Calu3 (cell line): ENCODE measurements at regions not wholly inside any gene's neighbourhood (a gene's known extent, or its start where the extent isn't known, plus 50 kb on each side); places are given as distances from the start of the nearest gene placed in this dataset.

ENCODE experiments used
- BruUV-seq: library from RNA; stranded (reverse); fragments of 400-500 nt; replicated peaks from 2 replicates; lab custom pipeline; 2021; lab: Mats Ljungman, UMichigan
- CTCF ChIA-PET: fragments of 300-600 bp; sonication (Branson Sonifier 250); formaldehyde crosslinking; loops from one replicate; lab custom pipeline; 2022; ENCODE audit warnings: antibody characterized with exemption; lab: Charles Lee
- DNase-seq: peaks from one replicate; pipeline ENCODE4 v3.0.0; 2022
- H3K27ac Mint-ChIP-seq: one replicate; pipeline ENCODE4 v1.8.0; 2022; ENCODE audit warnings: mixed read lengths; ENCODE audit not compliant: unreplicated experiment
- H3K27me3 Mint-ChIP-seq: one replicate; pipeline ENCODE4 v1.8.0; 2022; ENCODE audit warnings: mixed read lengths; ENCODE audit not compliant: unreplicated experiment
- H3K36me3 Mint-ChIP-seq: one replicate; pipeline ENCODE4 v1.8.0; 2022; ENCODE audit warnings: mild to moderate bottlenecking, moderate library complexity, mixed read lengths; ENCODE audit not compliant: insufficient read depth, unreplicated experiment
- H3K4me1 Mint-ChIP-seq: one replicate; pipeline ENCODE4 v1.8.0; 2022; ENCODE audit warnings: mild to moderate bottlenecking, low read depth, mixed read lengths; ENCODE audit not compliant: unreplicated experiment
- H3K4me3 Mint-ChIP-seq: one replicate; pipeline ENCODE4 v1.8.0; 2022; ENCODE audit warnings: mild to moderate bottlenecking, low read depth, moderate library complexity, mixed read lengths; ENCODE audit not compliant: unreplicated experiment
- H3K9me3 Mint-ChIP-seq: one replicate; pipeline ENCODE4 v1.8.0; 2022; ENCODE audit warnings: low read depth, mixed read lengths; ENCODE audit not compliant: unreplicated experiment
- intact Hi-C: fragments of 100-400 bp; cut with micrococcal nuclease; formaldehyde crosslinking; loops from one replicate; pipeline ENCODE4 v1.10.0; 2022; ENCODE audit not compliant: unreplicated experiment
- TF ChIP-seq, protein P1 (sequence below): fragments of 200-600 bp; IDR thresholded peaks from one replicate; pipeline ENCODE4 v1.8.0; 2022; ENCODE audit warnings: antibody characterized with exemption; ENCODE audit not compliant: unreplicated experiment

- CTCF ChIA-PET, result no interaction called here
- no peak overlapping the region for H3K4me3 Mint-ChIP-seq
Measured at GRCh38 chr6:154885214-154885613, 109.9 kb upstream of the TIAM2 start.

GRCh38 chr6:154886016-154886415 is 109.1 kb upstream of the TIAM2 start:
- H3K36me3 Mint-ChIP-seq, result peaks cover 5% of the 10 kb centered on the region
- no TSS peak for BruUV-seq
- no peaks in the 10 kb centered on the region for H3K9me3 Mint-ChIP-seq
- intact Hi-C loops, result no loop called here
- TF ChIP-seq, protein P1, sequence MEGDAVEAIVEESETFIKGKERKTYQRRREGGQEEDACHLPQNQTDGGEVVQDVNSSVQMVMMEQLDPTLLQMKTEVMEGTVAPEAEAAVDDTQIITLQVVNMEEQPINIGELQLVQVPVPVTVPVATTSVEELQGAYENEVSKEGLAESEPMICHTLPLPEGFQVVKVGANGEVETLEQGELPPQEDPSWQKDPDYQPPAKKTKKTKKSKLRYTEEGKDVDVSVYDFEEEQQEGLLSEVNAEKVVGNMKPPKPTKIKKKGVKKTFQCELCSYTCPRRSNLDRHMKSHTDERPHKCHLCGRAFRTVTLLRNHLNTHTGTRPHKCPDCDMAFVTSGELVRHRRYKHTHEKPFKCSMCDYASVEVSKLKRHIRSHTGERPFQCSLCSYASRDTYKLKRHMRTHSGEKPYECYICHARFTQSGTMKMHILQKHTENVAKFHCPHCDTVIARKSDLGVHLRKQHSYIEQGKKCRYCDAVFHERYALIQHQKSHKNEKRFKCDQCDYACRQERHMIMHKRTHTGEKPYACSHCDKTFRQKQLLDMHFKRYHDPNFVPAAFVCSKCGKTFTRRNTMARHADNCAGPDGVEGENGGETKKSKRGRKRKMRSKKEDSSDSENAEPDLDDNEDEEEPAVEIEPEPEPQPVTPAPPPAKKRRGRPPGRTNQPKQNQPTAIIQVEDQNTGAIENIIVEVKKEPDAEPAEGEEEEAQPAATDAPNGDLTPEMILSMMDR, result no peak
- no peak for DNase-seq
- no peaks in the 10 kb centered on the region for H3K4me1 Mint-ChIP-seq
- no peaks in the 10 kb centered on the region for H3K27me3 Mint-ChIP-seq
- no peak overlapping the region for H3K27ac Mint-ChIP-seq
- CTCF ChIA-PET, result no interaction called here
- H3K4me3 Mint-ChIP-seq, result no peak overlapping the region

More at GRCh38 chr6:154885214-154885613, 109.9 kb upstream of the TIAM2 start:
- H3K27me3 Mint-ChIP-seq, result no peaks in the 10 kb centered on the region
- peaks cover 5% of the 10 kb centered on the region for H3K36me3 Mint-ChIP-seq
- no peak overlapping the region for H3K27ac Mint-ChIP-seq
- no peak for DNase-seq
- no TSS peak for BruUV-seq
- TF ChIP-seq, protein P1, result no peak
- no peaks in the 10 kb centered on the region for H3K9me3 Mint-ChIP-seq
- intact Hi-C loops, result no loop called here
- H3K4me1 Mint-ChIP-seq, result no peaks in the 10 kb centered on the region

DNA sequence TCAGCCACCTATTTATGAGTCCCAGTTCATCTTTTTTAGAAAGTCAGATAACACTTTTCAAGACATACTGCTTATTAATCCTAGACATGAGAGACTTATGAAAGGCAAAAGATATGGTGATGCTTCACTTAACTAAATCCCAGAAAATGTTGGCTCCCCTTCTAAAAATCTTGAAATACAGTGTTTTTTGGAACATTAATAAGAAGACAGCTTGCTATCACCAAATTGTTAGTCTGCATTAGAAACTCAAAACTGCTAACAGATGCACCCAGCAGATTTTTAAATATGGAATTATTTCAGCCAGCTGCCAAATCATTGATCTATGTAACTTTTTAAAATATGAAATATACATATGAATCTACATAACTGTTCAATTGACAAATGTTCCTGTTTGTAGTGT is 108.6 kb upstream of the TIAM2 start:
- H3K9me3 Mint-ChIP-seq, result no peaks in the 10 kb centered on the region
- no peaks in the 10 kb centered on the region for H3K4me1 Mint-ChIP-seq
- no TSS peak for BruUV-seq
- peaks cover 5% of the 10 kb centered on the region for H3K36me3 Mint-ChIP-seq
- no peak overlapping the region for H3K4me3 Mint-ChIP-seq
- DNase-seq, result no peak
- TF ChIP-seq, protein P1, result no peak
- no peaks in the 10 kb centered on the region for H3K27me3 Mint-ChIP-seq
- CTCF ChIA-PET, result no interaction called here
- intact Hi-C loops, result no loop called here
- no peak overlapping the region for H3K27ac Mint-ChIP-seq

- intact Hi-C loops, result no loop called here
- Mint-ChIP-seq H3K27me3 (no peaks in the 10 kb centered on the region), H3K36me3 (peaks cover 5% of the 10 kb centered on the region), H3K27ac (no peak overlapping the region), H3K4me3 (no peak overlapping the region), H3K4me1 (no peaks in the 10 kb centered on the region), H3K9me3 (no peaks in the 10 kb centered on the region)
- DNase-seq, result no peak
- TF ChIP-seq, protein P1, result no peak
- BruUV-seq, result no TSS peak
- CTCF ChIA-PET, result no interaction called here
Measured at GRCh38 chr6:154887051-154887450, 108.1 kb upstream of the TIAM2 start.
